HepG2 (cell line): ENCODE measurements at regions not wholly inside any gene's neighbourhood (a gene's known extent, or its start where the extent isn't known, plus 50 kb on each side); places are given as distances from the start of the nearest gene placed in this dataset.

Experiments
- ATAC-seq: fragments of 200-7000 bp; cut with Tn5 transposase; 3 replicates; pipeline ENCODE4 v1.9.1; 2020; ENCODE audit warnings: mild to moderate bottlenecking, moderate library complexity
- BruUV-seq: library from RNA; stranded (reverse); fragments of 400-500 nt; replicated peaks from 2 replicates; lab custom pipeline; 2021; lab: Mats Ljungman, UMichigan
- CTCF ChIA-PET: fragments of 300-600 bp; formaldehyde crosslinking; extraction: SDS; loops from one replicate; lab custom pipeline; 2021; ENCODE audit warnings: low total read pairs, inconsistent platforms, low intra/inter-chr PET ratio; lab: Yijun Ruan, JAX
- POLR2A ChIA-PET: fragments of 350-600 bp; sonication (Branson Sonifier 250); formaldehyde crosslinking; loops from one replicate; lab custom pipeline; 2020; ENCODE audit warnings: antibody characterized with exemption, inconsistent platforms; lab: Yijun Ruan, JAX
- DNase-seq: peaks from one replicate; pipeline ENCODE4 v3.0.0-alpha.2; 2015; ENCODE audit warnings: low spot score
- FAIRE-seq: peaks from 3 replicates; lab custom pipeline; 2011; peaks lifted over from hg19 to GRCh38; lab: Jason Lieb, UNC
- H2AFZ ChIP-seq: one replicate; pipeline ENCODE4 v1.6.1; 2011; ENCODE audit warnings: low read length, inconsistent platforms
- H3K27ac ChIP-seq: fragments of 300-600 bp; 3 replicates; pipeline ENCODE4 v1.8.0; 2011; ENCODE audit warnings: mixed run types, mild to moderate bottlenecking, mixed read lengths, low read length, inconsistent platforms; ENCODE audit not compliant: insufficient read depth; ENCODE audit errors: extremely low read length
- H3K27me3 ChIP-seq, 2 experiments: fragments of 200-600 bp in 1 of 2; 2 replicates in 1 of 2; 3 replicates in 1 of 2; pipeline versions ENCODE4 v1.6.0 to v1.8.0; 2011; ENCODE audit warnings: low read length in 2 of 2, mild to moderate bottlenecking in 2 of 2, moderate library complexity in 2 of 2, inconsistent platforms in 1 of 2; ENCODE audit not compliant: insufficient read depth in 2 of 2, control insufficient read depth in 1 of 2
- H3K36me3 ChIP-seq, 2 experiments: fragments of 200-600 bp in 1 of 2; replicated peaks in 1 of 2; 2 replicates in 1 of 2; 3 replicates in 1 of 2; pipeline versions ENCODE4 v1.5.1 to v1.8.0; 2011; ENCODE audit warnings: low read length in 2 of 2, inconsistent platforms in 1 of 2; ENCODE audit not compliant: insufficient read depth in 2 of 2, control insufficient read depth in 1 of 2
- H3K4me1 ChIP-seq: 2 replicates; pipeline ENCODE4 v1.5.1; 2012; ENCODE audit warnings: low read length, inconsistent platforms; ENCODE audit not compliant: insufficient read depth
- H3K4me2 ChIP-seq: 2 replicates; pipeline ENCODE4 v1.6.0; 2011; ENCODE audit warnings: low read depth, low read length, inconsistent platforms
- H3K4me3 ChIP-seq, 3 experiments: fragments of 200-600 bp in 1 of 3; sonication (generic), shearing (Covaris generic) in 1 of 3; replicated peaks in 1 of 3; 2 replicates each; pipeline ENCODE4 v1.5.1; 2011 to 2016; ENCODE audit warnings: low read length in 3 of 3, inconsistent platforms in 2 of 3, low read depth in 2 of 3, mild to moderate bottlenecking in 2 of 3, control low read depth in 1 of 3, mixed read lengths in 1 of 3; ENCODE audit not compliant: insufficient read depth in 1 of 3
- H3K79me2 ChIP-seq: one replicate; pipeline ENCODE4 v1.6.1; 2011; ENCODE audit warnings: low read length, inconsistent platforms; ENCODE audit not compliant: insufficient read depth
- H3K9ac ChIP-seq: 2 replicates; pipeline ENCODE4 v1.6.0; 2011; ENCODE audit warnings: mild to moderate bottlenecking, low read depth, low read length, inconsistent platforms; ENCODE audit not compliant: insufficient read depth
- H3K9me3 ChIP-seq: 2 replicates; pipeline ENCODE4 v1.5.1; 2012; ENCODE audit warnings: mild to moderate bottlenecking, low read length
- H4K20me1 ChIP-seq: 2 replicates; pipeline ENCODE4 v1.6.0; 2011; ENCODE audit warnings: inconsistent platforms, mild to moderate bottlenecking, low read length, moderate library complexity; ENCODE audit not compliant: insufficient read depth
- MXD3 ChIP-seq: IDR thresholded peaks from 2 replicates; pipeline ENCODE4 v1.6.1; 2016; ENCODE audit warnings: mild to moderate bottlenecking, missing biosample characterization, missing genetic modification reagents
- PAF1 ChIP-seq: IDR thresholded peaks from 2 replicates; pipeline ENCODE4 v1.6.1; 2016; ENCODE audit warnings: missing genetic modification reagents, missing compliant biosample characterization
- PHF8 ChIP-seq: sonication (generic); formaldehyde crosslinking; IDR thresholded peaks from 2 replicates; pipeline ENCODE4 v1.5.0; 2020; ENCODE audit warnings: missing genetic modification reagents
- PLRG1 ChIP-seq: fragments of 450-650 bp; conservative IDR thresholded peaks from 2 replicates; pipeline ENCODE4 v1.6.1; 2016
- SNAPC2 ChIP-seq: sonication (generic); formaldehyde crosslinking; IDR thresholded peaks from 2 replicates; pipeline ENCODE4 v1.8.1; 2022; ENCODE audit warnings: mild to moderate bottlenecking, missing genetic modification reagents
- STAT5B ChIP-seq: sonication (generic); formaldehyde crosslinking; IDR thresholded peaks from 2 replicates; pipeline ENCODE4 v1.4.0; 2020; ENCODE audit warnings: missing genetic modification reagents
- TP53 ChIP-seq: sonication (generic); formaldehyde crosslinking; conservative IDR thresholded peaks from 2 replicates; pipeline ENCODE4 v1.4.0; 2020; ENCODE audit warnings: missing genetic modification reagents
- ZBTB10 ChIP-seq: sonication (generic); formaldehyde crosslinking; IDR thresholded peaks from 2 replicates; pipeline ENCODE4 v1.4.0; 2020; ENCODE audit warnings: missing genetic modification reagents, borderline replicate concordance
- ZFP41 ChIP-seq: sonication (generic); formaldehyde crosslinking; IDR thresholded peaks from 2 replicates; pipeline ENCODE4 v1.4.0; 2020; ENCODE audit warnings: mild to moderate bottlenecking, missing genetic modification reagents, borderline replicate concordance
- ZNF33B ChIP-seq: sonication (generic); formaldehyde crosslinking; IDR thresholded peaks from 2 replicates; pipeline ENCODE4 v1.5.1; 2020; ENCODE audit warnings: mild to moderate bottlenecking, missing genetic modification reagents
- in situ Hi-C: cut with HindIII; loops from 2 replicates; pipeline ENCODE4 v1.10.0; 2017; ENCODE audit warnings: low pct_unique_long_range_greater_than_20kb; ENCODE audit not compliant: extremely low pct_ligation_motif_present
- intact Hi-C: fragments of 100-400 bp; cut with micrococcal nuclease; formaldehyde crosslinking; loops from one replicate; pipeline ENCODE4 v1.10.0; 2022; ENCODE audit not compliant: unreplicated experiment
- TF ChIP-seq, protein P1 (sequence below): sonication (generic); formaldehyde crosslinking; IDR thresholded peaks from 2 replicates; pipeline ENCODE4 v1.8.1; 2023; ENCODE audit warnings: mild to moderate bottlenecking, missing genetic modification reagents
- TF ChIP-seq, protein P2 (sequence below): conservative IDR thresholded peaks from 2 replicates; pipeline ENCODE4 v1.6.1; 2018; ENCODE audit warnings: missing genetic modification reagents
- TF ChIP-seq, protein P3 (sequence below): fragments of 450-650 bp; IDR thresholded peaks from 2 replicates; pipeline ENCODE4 v1.6.1; 2017
- TF ChIP-seq, protein P4 (sequence below): sonication (generic); formaldehyde crosslinking; IDR thresholded peaks from 2 replicates; pipeline ENCODE4 v1.8.0; 2022; ENCODE audit warnings: mild to moderate bottlenecking, missing genetic modification reagents; ENCODE audit not compliant: insufficient replicate concordance
- TF ChIP-seq, protein P5 (sequence below): sonication (generic); formaldehyde crosslinking; IDR thresholded peaks from 2 replicates; pipeline ENCODE4 v1.4.0; 2020; ENCODE audit warnings: mild to moderate bottlenecking, missing genetic modification reagents

DNA sequence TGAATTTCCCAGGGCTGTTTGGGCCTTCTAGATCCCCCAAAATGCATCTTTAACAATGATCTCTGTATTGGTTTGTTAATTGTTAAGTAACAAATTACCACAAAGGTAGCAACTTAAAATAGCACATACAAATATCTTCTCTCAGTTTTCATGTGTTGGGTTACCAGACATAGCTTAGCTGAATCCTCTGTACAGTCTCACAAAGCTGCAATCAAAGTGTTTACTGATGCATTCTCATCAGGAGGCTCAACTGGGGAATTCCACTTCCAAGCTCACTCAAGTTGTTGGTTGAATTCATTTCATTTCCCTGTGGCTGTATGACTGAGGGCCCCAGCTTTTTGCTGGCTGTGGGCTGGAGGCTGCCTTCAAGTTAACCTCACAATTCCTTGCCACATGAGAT is 297.6 kb downstream of the RPLP1 start:
- ChIA-PET POLR2A (no interaction called here), CTCF (no interaction called here)
- Histone ChIP-seq H3K9me3 (0 out of 2 replicates have a peak, but pooled peaks cover 10% of the 10 kb centered on the region), H2AFZ (no peak overlapping the region), H3K4me2 (no peak overlapping the region), H4K20me1 (no peaks in the 10 kb centered on the region), H3K27me3 (peaks cover 0 to 38% of the 10 kb centered on the region in 2 experiments; a peak in 4 of 5 replicates), H3K9ac (no peak overlapping the region), H3K79me2 (no peaks in the 10 kb centered on the region), H3K4me3 (no peak overlapping the region), H3K27ac (no peak overlapping the region), H3K36me3 (no peaks in the 10 kb centered on the region), H3K4me1 (0 out of 2 replicates have a peak, but pooled peaks cover 8% of the 10 kb centered on the region)
- no peak for DNase-seq
- in situ Hi-C loops (no loop called here), intact Hi-C loops (no loop called here)
- BruUV-seq: no TSS peak
- no peak for ATAC-seq
- FAIRE-seq: no peak
- no peak for TF ChIP-seq TP53 (CRISPR knock-in tag)
- no peak for TF ChIP-seq ZNF33B (CRISPR knock-in tag)
- TF ChIP-seq, protein P1, sequence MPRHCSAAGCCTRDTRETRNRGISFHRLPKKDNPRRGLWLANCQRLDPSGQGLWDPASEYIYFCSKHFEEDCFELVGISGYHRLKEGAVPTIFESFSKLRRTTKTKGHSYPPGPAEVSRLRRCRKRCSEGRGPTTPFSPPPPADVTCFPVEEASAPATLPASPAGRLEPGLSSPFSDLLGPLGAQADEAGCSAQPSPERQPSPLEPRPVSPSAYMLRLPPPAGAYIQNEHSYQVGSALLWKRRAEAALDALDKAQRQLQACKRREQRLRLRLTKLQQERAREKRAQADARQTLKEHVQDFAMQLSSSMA: no peak
- TF ChIP-seq PAF1: no peak
- no peak for TF ChIP-seq MXD3
- no peak for TF ChIP-seq ZFP41 (CRISPR knock-in tag)
- TF ChIP-seq, protein P2, sequence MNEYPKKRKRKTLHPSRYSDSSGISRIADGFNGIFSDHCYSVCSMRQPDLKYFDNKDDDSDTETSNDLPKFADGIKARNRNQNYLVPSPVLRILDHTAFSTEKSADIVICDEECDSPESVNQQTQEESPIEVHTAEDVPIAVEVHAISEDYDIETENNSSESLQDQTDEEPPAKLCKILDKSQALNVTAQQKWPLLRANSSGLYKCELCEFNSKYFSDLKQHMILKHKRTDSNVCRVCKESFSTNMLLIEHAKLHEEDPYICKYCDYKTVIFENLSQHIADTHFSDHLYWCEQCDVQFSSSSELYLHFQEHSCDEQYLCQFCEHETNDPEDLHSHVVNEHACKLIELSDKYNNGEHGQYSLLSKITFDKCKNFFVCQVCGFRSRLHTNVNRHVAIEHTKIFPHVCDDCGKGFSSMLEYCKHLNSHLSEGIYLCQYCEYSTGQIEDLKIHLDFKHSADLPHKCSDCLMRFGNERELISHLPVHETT (CRISPR knock-in tag): no peak
- no peak for TF ChIP-seq ZBTB10 (CRISPR knock-in tag)
- TF ChIP-seq, protein P3, sequence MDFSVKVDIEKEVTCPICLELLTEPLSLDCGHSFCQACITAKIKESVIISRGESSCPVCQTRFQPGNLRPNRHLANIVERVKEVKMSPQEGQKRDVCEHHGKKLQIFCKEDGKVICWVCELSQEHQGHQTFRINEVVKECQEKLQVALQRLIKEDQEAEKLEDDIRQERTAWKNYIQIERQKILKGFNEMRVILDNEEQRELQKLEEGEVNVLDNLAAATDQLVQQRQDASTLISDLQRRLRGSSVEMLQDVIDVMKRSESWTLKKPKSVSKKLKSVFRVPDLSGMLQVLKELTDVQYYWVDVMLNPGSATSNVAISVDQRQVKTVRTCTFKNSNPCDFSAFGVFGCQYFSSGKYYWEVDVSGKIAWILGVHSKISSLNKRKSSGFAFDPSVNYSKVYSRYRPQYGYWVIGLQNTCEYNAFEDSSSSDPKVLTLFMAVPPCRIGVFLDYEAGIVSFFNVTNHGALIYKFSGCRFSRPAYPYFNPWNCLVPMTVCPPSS: no peak
- no peak for TF ChIP-seq PHF8
- TF ChIP-seq PLRG1: no peak
- TF ChIP-seq, protein P4, sequence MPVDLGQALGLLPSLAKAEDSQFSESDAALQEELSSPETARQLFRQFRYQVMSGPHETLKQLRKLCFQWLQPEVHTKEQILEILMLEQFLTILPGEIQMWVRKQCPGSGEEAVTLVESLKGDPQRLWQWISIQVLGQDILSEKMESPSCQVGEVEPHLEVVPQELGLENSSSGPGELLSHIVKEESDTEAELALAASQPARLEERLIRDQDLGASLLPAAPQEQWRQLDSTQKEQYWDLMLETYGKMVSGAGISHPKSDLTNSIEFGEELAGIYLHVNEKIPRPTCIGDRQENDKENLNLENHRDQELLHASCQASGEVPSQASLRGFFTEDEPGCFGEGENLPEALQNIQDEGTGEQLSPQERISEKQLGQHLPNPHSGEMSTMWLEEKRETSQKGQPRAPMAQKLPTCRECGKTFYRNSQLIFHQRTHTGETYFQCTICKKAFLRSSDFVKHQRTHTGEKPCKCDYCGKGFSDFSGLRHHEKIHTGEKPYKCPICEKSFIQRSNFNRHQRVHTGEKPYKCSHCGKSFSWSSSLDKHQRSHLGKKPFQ (CRISPR knock-in tag): no peak
- TF ChIP-seq, protein P5, sequence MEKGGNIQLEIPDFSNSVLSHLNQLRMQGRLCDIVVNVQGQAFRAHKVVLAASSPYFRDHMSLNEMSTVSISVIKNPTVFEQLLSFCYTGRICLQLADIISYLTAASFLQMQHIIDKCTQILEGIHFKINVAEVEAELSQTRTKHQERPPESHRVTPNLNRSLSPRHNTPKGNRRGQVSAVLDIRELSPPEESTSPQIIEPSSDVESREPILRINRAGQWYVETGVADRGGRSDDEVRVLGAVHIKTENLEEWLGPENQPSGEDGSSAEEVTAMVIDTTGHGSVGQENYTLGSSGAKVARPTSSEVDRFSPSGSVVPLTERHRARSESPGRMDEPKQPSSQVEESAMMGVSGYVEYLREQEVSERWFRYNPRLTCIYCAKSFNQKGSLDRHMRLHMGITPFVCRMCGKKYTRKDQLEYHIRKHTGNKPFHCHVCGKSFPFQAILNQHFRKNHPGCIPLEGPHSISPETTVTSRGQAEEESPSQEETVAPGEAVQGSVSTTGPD (CRISPR knock-in tag): no peak
- no peak for TF ChIP-seq SNAPC2 (CRISPR knock-in tag)
- TF ChIP-seq STAT5B (CRISPR knock-in tag): no peak
